ENCODE measurements at regions not wholly inside any gene's neighbourhood (a gene's known extent, or its start where the extent isn't known, plus 50 kb on each side); places are given as distances from the start of the nearest gene placed in this dataset.

DNA sequence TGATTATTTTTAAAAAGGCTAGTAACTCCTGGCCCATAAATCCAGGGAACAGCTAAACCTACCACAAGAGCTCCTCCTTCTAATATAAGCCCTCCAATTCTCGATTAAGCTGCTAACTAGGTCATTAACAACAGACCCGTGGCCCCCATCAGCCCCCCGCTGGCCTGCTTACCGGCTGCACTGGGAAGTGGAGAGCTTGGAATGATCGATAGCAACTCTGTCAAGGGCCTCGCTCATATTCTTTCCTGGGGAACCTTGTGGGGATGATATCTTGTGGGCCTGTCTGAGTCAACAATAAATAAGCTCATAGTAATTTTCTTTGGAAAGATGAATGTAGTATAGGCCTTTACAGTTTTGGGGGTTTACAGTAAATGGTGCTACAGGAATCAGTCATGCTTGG lies 353.5 kb downstream of the TCERG1L start:
- TF ChIP-seq, protein P1, sequence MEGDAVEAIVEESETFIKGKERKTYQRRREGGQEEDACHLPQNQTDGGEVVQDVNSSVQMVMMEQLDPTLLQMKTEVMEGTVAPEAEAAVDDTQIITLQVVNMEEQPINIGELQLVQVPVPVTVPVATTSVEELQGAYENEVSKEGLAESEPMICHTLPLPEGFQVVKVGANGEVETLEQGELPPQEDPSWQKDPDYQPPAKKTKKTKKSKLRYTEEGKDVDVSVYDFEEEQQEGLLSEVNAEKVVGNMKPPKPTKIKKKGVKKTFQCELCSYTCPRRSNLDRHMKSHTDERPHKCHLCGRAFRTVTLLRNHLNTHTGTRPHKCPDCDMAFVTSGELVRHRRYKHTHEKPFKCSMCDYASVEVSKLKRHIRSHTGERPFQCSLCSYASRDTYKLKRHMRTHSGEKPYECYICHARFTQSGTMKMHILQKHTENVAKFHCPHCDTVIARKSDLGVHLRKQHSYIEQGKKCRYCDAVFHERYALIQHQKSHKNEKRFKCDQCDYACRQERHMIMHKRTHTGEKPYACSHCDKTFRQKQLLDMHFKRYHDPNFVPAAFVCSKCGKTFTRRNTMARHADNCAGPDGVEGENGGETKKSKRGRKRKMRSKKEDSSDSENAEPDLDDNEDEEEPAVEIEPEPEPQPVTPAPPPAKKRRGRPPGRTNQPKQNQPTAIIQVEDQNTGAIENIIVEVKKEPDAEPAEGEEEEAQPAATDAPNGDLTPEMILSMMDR (IDR thresholded peaks at IDR 0.05; ENCODE audit: control extremely low read depth, extremely low read depth) = no peak
- Histone ChIP-seq H3K36me3 (ENCODE audit: control insufficient read depth in 4 of 4, insufficient read depth in 4 of 4, low read length in 4 of 4) (no peaks in the 10 kb centered on the region), H3K4me1 (ENCODE audit: control insufficient read depth in 5 of 5, insufficient read depth in 5 of 5, low read length in 5 of 5) (no peaks in the 10 kb centered on the region), H3K27ac (ENCODE audit: low read depth in 1 of 2, low read length in 1 of 2) (no peak overlapping the region), H3K9ac (ENCODE audit: insufficient read depth in 1 of 2, low read length in 2 of 2) (no peak overlapping the region), H3K27me3 (ENCODE audit: control insufficient read depth in 3 of 3, insufficient read depth in 3 of 3, low read length in 2 of 3) (no peaks in the 10 kb centered on the region), H3K4me3 (no peak overlapping the region), H3K9me3 (ENCODE audit: control insufficient read depth in 4 of 4, insufficient read depth in 3 of 4, low read length in 3 of 4) (peaks cover 0 to 4% (median 0%) of the 10 kb centered on the region in 4 donors)
- 72 to 74% methylated on average over 6 of the region's 6 CpGs for WGBS, 2 donors
- DNase-seq (no peak), ATAC-seq (ENCODE audit: insufficient read depth, low FRiP score) (no peak)

DNA sequence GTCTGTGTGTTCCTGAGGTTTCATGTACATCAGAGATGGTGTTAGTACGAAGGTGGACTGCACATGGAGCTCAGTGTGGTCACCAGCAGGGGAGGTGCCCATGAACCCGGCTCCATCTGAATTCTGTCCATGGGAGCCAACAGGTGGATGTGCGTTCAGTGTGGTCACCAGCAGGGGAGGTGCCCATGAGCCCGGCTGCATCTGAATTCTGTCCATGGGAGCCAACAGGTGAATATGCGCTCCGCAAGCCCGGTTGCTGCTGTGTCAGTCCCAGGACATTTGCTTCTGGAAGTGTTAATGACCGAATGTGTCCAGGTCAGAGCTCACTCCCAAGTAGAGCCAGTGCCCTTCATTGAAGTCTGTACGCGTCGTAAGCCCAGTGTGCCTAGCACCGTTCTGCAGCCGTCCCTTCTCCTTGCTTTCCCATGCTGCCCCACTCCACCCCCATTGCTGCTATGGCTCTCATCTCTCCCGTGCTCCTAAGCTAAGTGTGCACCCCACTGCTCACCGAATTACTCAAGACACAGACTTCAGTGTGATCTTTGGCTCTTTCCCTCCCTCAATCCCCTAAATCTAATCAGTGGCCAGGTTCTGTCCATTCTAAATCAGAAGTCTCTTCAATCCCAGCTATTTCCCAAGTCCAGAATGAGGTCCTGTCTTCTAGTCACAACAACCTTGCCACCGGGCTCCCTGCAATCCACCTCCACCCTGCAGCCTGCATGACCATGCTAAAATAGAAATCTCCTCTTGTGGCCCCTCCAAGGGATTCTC lies 352.4 kb downstream of the TCERG1L start:
- Histone ChIP-seq H3K27me3 (ENCODE audit: control insufficient read depth in 3 of 3, insufficient read depth in 3 of 3, low read length in 2 of 3) (no peaks in the 10 kb centered on the region), H3K4me1 (ENCODE audit: control insufficient read depth in 5 of 5, insufficient read depth in 5 of 5, low read length in 5 of 5) (no peaks in the 10 kb centered on the region), H3K36me3 (ENCODE audit: control insufficient read depth in 4 of 4, insufficient read depth in 4 of 4, low read length in 4 of 4) (no peaks in the 10 kb centered on the region), H3K4me3 (no peak overlapping the region), H3K9ac (ENCODE audit: insufficient read depth in 1 of 2, low read length in 2 of 2) (no peak overlapping the region), H3K9me3 (ENCODE audit: control insufficient read depth in 4 of 4, insufficient read depth in 3 of 4, low read length in 3 of 4) (peaks cover 0 to 4% (median 0%) of the 10 kb centered on the region in 4 donors), H3K27ac (ENCODE audit: low read depth in 1 of 2, low read length in 1 of 2) (no peak overlapping the region)
- WGBS, 2 donors = 86 to 90% methylated on average over 16 of the region's 16 CpGs
- DNase-seq = no peak
- TF ChIP-seq, protein P1 (IDR thresholded peaks at IDR 0.05; ENCODE audit: control extremely low read depth, extremely low read depth) = no peak
- no peak for ATAC-seq (ENCODE audit: insufficient read depth, low FRiP score)

DNA sequence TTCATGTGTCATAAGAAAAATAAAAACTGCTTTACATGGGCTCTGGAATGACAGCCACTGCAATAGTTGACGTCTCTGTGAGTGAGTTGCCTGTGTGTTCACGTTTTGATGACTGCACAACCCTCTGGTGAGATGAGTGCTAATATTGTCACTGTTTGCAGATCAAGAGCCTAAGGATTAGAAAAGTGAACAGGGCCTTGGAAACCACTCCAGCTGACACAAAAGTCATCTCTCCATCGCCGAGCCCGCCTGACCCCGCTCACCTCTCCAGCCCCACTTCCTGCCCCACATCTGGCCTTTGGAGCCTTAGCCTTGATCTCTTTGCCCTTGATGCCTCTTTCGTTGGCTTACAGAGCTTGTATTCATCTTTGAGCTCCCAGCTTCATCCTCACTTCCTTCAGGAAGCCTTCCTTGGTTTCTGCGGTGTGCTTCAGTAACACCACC lies 351.7 kb downstream of the TCERG1L start:
- Histone ChIP-seq H3K36me3 (ENCODE audit: control insufficient read depth in 4 of 4, insufficient read depth in 4 of 4, low read length in 4 of 4) (no peaks in the 10 kb centered on the region), H3K4me1 (ENCODE audit: control insufficient read depth in 5 of 5, insufficient read depth in 5 of 5, low read length in 5 of 5) (no peaks in the 10 kb centered on the region), H3K27ac (ENCODE audit: low read depth in 1 of 2, low read length in 1 of 2) (no peak overlapping the region), H3K4me3 (no peak overlapping the region), H3K27me3 (ENCODE audit: control insufficient read depth in 3 of 3, insufficient read depth in 3 of 3, low read length in 2 of 3) (no peaks in the 10 kb centered on the region), H3K9me3 (ENCODE audit: control insufficient read depth in 4 of 4, insufficient read depth in 3 of 4, low read length in 3 of 4) (peaks cover 0 to 4% (median 0%) of the 10 kb centered on the region in 4 donors), H3K9ac (ENCODE audit: insufficient read depth in 1 of 2, low read length in 2 of 2) (no peak overlapping the region)
- WGBS, 2 donors = 71 to 79% methylated on average over 8 of the region's 8 CpGs
- no peak for DNase-seq
- no peak for ATAC-seq (ENCODE audit: insufficient read depth, low FRiP score)
- TF ChIP-seq, protein P1 (IDR thresholded peaks at IDR 0.05; ENCODE audit: control extremely low read depth, extremely low read depth) = no peak
